ES-I3 (cell line): ENCODE measurements at regions not wholly inside any gene's neighbourhood (a gene's known extent, or its start where the extent isn't known, plus 50 kb on each side); places are given as distances from the start of the nearest gene placed in this dataset.
"Not testable (repeated sequence)": the region's sequence is repeated elsewhere in the genome, so short reads cannot be mapped to it uniquely, and the experiment has no call there.

Experiments
- H3K36me3 ChIP-seq: 2 replicates; pipeline ENCODE4 v1.6.1; 2013; ENCODE audit warnings: mild to moderate bottlenecking, low read length, control low read depth, moderate library complexity; ENCODE audit not compliant: insufficient read depth
- H3K4me1 ChIP-seq: 2 replicates; pipeline ENCODE4 v1.6.1; 2013; ENCODE audit warnings: mild to moderate bottlenecking, control low read depth, low read length; ENCODE audit not compliant: insufficient read depth
- H3K9ac ChIP-seq: 2 replicates; pipeline ENCODE4 v1.6.1; 2013; ENCODE audit warnings: low read depth, mild to moderate bottlenecking, low read length, moderate library complexity
- H3K9me3 ChIP-seq: 2 replicates; pipeline ENCODE4 v1.6.1; 2013; ENCODE audit warnings: mild to moderate bottlenecking, low read length, moderate library complexity; ENCODE audit not compliant: control insufficient read depth, insufficient read depth

DNA sequence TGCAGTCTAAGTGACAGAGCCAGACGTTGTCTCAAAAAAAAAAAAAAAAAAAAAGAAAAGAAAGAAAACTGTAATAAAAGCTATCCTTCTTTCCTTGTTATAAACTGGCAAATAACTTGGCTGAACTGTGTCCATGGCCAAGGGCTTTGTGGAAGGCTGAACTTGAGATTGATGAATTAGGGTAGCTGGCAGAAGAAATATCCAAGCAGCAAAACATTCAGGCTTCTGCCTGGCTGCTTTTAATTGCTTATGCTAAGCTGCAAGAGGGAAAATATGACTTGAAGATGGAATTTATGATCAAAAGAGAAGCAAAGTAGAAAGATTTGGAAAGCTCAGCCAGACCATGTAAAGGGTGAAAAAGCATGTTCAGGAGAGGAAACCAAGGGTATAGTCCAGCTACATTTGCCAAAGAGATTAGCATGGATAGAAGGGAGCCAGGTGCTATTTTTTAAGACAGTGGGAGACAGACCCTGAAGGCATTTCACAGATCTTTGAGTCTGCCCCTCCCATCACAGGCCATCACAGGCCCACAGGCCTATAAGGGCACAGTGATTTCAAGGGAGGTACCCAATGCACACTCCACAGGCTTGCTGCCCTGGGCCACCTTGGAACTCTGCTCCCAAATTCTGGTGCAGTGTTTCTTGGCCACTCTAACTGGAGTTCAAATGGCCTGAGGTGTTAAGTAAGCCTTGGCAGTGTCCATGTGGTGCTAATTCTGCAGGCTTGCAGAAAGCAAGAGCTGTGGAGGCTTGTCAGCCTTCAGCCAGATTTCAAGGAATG, 226.0 kb downstream of the AEBP2 start:
- H3K36me3 ChIP-seq: no peaks in the 10 kb centered on the region; the same call in 1 of the 2 replicates
- no peaks in the 10 kb centered on the region for H3K9me3 ChIP-seq
- no peaks in the 10 kb centered on the region for H3K4me1 ChIP-seq
- H3K9ac ChIP-seq: no peak overlapping the region

DNA sequence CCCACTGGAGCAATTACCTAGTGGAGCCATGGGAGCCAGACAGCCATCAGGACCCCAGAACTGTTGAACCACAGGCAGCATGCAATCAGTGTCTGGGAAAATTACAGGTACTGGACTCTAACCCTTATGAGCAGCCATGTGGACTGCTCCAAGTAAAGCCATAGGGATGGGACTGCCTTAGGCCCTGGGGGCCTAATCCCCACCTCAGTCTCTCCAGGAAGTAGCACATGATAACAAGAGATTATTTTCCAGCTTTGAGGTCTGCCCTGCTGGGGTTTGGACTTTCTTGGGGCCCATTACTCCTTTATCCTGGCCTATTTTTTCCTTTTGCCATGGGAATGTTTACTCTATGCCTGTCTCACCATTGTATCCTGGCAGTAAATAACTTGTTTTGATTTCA, 226.8 kb downstream of the AEBP2 start:
- Histone ChIP-seq H3K9me3 (no peaks in the 10 kb centered on the region), H3K9ac (no peak overlapping the region)

DNA sequence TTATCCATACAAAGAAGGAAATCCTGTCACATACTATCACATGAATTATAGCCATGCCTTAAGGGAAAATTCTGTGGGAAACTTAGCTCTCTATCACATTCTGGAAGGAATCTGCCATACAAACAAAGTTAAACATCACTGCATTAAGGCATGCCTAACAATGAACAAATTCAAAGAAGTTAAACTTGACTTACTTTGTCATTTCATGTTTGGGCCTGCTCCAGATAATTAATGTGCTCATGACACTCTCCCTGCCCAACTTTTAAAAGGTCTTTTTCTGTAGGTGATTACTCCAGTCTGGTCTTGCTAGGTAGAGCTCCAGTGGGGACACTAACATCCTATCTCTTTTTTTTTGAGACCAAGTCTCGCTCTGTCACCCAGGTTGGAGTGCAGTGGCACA, 230.5 kb downstream of the AEBP2 start:
- Histone ChIP-seq H3K36me3 (no peaks in the 10 kb centered on the region), H3K4me1 (no peaks in the 10 kb centered on the region), H3K9me3 (no peaks in the 10 kb centered on the region), H3K9ac (no peak overlapping the region)

More for the DNA sequence above, 226.8 kb downstream of the AEBP2 start:
- Histone ChIP-seq H3K36me3 (no peaks in the 10 kb centered on the region; the same call in 1 of the 2 replicates), H3K4me1 (no peaks in the 10 kb centered on the region)

DNA sequence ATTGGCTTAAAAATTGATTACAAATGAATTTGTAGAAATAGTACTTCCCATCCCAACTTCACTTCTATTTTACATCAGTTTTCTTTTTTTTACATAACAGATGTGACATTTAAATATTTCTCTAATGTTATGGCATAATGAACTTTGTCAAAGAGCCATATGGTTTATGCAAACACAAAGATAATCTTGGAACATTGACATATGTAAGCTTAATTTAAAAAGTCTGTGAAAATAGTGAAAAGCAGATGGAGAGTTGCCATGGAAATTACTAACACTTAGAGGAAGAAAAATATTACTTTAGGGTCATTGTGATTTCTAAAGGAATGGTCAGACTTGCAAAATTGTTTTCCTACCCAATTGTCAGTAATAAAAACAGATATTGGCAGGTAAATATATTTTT, 232.4 kb downstream of the AEBP2 start:
- no peaks in the 10 kb centered on the region for H3K36me3 ChIP-seq

DNA sequence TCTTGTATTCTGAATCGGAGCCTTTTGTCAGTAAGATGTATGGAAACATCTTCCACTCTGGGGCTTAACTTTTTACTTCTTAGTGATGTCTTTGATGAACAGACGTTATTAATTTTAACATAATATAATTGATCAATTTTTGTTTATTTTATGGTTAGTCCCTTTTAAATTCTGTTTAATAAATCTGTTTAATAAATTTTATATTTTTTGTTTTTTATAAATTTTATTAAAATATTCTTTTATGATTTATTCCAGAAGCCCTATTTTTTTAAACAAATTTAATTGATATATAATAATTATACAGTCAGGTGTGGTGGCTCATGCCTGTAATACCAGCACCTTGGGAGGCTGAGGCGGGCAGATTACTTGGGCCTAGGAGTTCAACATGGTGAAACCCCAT, 235.1 kb downstream of the AEBP2 start:
- no peaks in the 10 kb centered on the region for H3K4me1 ChIP-seq
- no peaks in the 10 kb centered on the region for H3K9me3 ChIP-seq
- H3K36me3 ChIP-seq: no peaks in the 10 kb centered on the region
- no peak overlapping the region for H3K9ac ChIP-seq

More for the DNA sequence above, 232.4 kb downstream of the AEBP2 start:
- Histone ChIP-seq H3K9me3 (no peaks in the 10 kb centered on the region), H3K4me1 (no peaks in the 10 kb centered on the region), H3K9ac (no peak overlapping the region)

DNA sequence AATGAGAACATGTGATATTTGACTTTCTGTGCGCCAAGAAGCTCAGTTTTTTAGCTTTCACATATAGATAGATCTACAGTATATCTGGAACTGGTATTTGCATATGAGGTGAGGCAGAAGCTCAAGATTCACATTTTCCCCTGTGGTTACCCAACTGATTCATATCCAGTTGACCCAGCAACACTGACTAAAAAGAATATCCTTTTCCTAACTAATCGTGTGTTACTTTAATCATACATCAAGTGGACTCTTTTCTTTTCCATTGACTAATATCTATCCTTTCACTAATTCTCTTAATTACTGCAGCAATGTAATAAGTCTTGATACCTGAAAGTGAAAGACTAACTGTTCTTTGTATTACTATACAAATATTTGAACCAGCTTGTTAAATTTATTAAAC, 236.1 kb downstream of the AEBP2 start:
- no peaks in the 10 kb centered on the region for H3K36me3 ChIP-seq
- H3K9me3 ChIP-seq: no peaks in the 10 kb centered on the region
- H3K9ac ChIP-seq: no peak overlapping the region
- no peaks in the 10 kb centered on the region for H3K4me1 ChIP-seq

DNA sequence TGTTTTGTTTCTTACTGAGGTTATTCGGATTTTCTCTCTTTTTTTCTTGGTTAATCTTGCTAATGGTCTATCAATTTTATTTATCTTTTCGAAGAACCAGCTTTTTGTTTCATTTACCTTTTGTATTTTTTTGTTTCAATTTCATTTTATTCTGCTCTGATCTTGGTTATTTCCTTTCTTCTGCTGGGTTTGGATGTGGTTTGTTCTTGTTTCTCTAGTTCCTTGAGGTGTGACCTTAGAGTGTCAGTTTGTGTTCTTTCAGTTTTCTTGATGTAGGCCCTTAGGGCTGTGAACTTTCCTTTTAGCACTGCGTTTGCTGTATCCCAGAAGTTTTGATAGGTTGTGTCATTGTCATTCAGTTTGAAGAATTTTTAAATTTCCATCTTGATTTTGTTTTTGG, 239.2 kb downstream of the AEBP2 start:
- not testable (repeated sequence) for H3K9me3 ChIP-seq, H3K9ac ChIP-seq, H3K4me1 ChIP-seq, H3K36me3 ChIP-seq

DNA sequence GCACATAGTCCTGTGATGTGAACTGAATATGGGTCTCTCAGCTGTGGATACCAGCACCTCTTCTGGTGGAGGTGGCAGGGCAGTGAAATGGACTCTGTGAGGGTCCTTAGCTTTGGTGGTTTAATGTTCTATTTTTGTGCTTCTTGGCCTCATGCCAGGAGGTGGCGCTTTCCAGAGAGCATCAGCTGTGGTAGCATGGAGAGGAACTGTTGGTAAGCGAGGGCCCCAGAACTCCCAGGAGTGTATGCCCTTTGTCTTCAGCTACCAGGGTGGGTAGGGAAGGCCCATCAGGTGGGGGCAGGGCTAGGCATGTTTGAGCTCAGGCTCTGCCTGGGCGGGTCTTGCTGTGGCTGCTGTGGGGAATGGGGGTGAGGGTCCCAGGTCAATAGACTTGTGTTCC, 241.7 kb downstream of the AEBP2 start:
- Histone ChIP-seq H3K9me3 (no peaks in the 10 kb centered on the region), H3K9ac (no peak overlapping the region; the same call in 1 of the 2 replicates), H3K4me1 (0 out of 2 replicates have a peak, but pooled peaks cover 5% of the 10 kb centered on the region)

DNA sequence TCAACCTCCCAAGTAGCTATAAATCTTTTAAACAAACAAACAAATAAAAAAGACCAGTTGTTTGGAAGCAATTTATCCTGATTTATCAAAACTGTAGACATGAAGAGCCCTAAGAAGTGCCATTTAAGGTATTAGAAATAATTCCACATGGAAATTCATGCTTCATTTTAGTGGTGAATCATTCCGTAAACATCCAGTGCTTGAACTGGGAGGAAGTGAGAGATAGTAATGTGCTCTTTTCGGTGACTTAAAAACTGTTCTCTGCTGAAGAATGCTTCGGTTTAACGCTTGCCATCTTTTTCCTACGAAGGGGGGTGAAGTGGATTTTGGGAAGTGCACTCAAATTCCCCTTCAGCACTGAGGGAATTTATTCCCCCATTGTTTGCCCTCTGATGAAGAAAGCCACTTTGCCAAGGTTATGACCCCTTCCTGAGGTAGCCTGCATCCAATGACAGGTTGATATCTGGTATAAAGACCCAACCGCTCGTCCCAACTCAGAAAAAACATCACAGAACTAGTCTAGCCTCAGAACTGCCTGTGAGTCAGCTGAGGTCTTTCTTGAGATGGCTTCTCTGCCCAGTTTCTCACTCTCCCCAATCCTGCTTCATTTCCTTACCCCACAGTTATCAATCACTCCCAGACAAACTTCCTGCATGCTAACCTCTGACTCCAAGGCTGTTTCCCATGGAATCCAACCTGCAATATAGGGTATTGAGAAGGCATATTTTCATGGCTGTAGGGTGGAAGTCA, 244.1 kb downstream of the AEBP2 start:
- 0 out of 2 replicates have a peak, but pooled peaks cover 5% of the 10 kb centered on the region for H3K4me1 ChIP-seq
- H3K9ac ChIP-seq: no peak overlapping the region
- no peaks in the 10 kb centered on the region for H3K36me3 ChIP-seq
- no peaks in the 10 kb centered on the region for H3K9me3 ChIP-seq

More for the DNA sequence above, 241.7 kb downstream of the AEBP2 start:
- no peaks in the 10 kb centered on the region for H3K36me3 ChIP-seq

DNA sequence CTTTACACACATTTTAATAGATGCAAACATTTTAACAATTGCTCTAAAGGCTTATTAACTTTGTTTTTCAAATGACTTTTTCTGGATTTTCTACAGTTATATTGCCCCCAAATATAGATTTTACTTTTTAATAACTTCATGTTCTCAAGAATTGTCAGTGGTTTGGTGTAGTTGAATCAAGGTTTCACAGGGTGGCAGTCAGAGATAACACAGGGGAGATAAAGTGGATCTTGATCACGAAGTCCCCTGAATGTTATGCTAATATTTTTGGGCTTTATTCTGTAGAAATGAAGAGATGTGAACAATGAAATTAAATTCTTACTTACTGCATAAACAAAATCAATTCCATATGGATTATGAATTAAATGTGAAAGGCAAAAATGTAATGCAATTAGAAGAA, 248.1 kb downstream of the AEBP2 start:
- Histone ChIP-seq H3K4me1 (0 out of 2 replicates have a peak, but pooled peaks cover 5% of the 10 kb centered on the region), H3K9me3 (no peaks in the 10 kb centered on the region), H3K36me3 (no peaks in the 10 kb centered on the region), H3K9ac (no peak overlapping the region)

DNA sequence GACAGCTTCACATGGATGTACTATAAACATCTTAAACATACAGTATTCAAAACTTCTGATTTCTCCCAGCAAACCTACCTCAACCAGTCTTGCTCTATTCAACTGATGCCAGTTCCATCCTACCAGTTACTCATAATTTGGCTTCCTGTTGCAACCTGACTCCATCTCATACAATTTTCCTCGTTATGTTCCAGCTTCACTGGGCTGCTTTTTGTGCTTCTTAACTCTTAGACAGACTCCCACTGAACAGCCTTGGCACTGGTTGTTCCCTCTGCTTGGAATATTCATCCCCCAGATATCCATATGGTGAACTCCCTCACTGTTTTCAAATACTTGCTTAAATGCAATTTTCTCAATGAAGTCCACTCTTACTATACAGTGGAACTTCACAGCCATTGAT, 249.2 kb downstream of the AEBP2 start:
- Histone ChIP-seq H3K36me3 (no peaks in the 10 kb centered on the region), H3K9ac (no peak overlapping the region), H3K4me1 (0 out of 2 replicates have a peak, but pooled peaks cover 2% of the 10 kb centered on the region), H3K9me3 (no peaks in the 10 kb centered on the region)

DNA sequence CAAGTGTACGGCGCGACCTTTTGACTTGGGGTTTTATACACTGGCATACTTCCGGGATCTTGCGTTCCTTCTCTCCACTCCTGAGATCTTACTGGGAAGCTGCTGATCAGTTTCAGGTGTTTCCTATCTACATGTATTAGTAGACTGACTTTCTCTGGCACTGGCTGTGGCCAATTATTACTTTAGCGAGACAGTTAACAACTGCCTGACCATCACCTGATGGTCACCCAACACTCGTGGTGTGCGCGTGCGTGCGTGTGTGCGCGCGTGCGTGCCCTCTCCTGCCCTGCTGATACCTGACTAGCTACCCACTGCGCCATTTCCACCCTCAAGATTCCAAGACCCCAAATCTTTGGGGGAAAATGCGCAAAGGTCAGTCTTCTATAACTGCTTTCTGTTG, 249.9 kb downstream of the AEBP2 start:
- Histone ChIP-seq H3K9ac (no peak overlapping the region), H3K36me3 (no peaks in the 10 kb centered on the region), H3K9me3 (no peaks in the 10 kb centered on the region), H3K4me1 (no peaks in the 10 kb centered on the region)

DNA sequence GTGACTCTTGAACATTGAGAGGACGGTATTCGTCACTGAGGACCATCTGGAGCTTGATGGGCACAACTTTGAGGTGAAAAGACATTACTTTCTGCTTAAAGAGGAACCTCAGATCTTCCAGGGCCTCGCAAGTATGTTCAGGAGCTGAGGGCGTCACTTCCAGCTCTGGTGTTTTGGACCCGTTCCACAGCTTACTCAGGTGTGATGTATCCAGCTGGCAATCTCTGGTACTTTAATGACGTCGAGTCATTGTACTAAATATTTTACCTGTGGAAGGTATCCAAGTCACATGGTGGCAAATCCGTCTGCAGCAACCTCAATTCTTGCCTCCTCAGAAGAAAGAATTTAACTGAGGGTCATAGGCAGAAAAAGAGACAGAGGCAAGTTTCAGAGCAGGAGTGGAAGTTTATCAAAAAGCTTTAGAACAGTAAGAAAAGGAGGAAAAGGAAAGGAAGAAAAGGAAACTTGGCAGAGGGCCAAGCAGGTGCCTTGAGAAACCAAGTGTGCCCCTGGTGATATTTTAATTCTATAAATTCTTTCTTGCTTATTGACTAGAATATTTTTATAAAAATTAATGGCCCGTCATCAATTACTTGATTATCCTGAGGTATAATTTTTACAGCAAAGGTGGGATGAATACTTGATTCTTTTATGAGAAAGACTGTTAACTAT, 250.6 kb downstream of the AEBP2 start:
- Histone ChIP-seq H3K9ac (no peak overlapping the region), H3K4me1 (no peaks in the 10 kb centered on the region), H3K9me3 (no peaks in the 10 kb centered on the region), H3K36me3 (no peaks in the 10 kb centered on the region)

DNA sequence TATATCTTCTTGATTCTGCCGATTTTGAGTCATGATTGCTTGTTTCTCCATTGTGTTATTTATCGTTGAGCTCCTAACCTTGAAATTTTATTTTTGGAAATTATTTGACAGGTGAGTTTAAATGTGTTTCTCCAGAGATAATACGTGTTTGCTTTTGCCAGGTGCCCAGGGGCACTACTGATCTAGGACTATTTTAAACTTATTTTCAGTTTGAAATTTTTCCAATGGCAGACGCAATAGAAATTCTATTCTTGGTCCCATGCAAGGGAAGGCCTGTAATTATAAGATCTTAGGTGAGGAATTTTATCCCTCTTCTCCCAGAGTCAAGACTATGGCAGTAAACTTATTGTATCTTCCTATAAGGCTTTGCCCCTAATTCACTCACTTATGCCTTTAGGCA, 252.8 kb downstream of the AEBP2 start:
- Histone ChIP-seq H3K9ac (no peak overlapping the region), H3K36me3 (no peaks in the 10 kb centered on the region), H3K4me1 (no peaks in the 10 kb centered on the region), H3K9me3 (no peaks in the 10 kb centered on the region)
